Trophoblast cell (in vitro differentiated cells and primary cell): ENCODE measurements at regions not wholly inside any gene's neighbourhood (a gene's known extent, or its start where the extent isn't known, plus 50 kb on each side); places are given as distances from the start of the nearest gene placed in this dataset.

Source experiments
- DNase-seq, 2 donors: peaks; one replicate each; pipeline ENCODE4 v3.0.0-alpha.2; 2016
- H2AFZ ChIP-seq: 2 replicates; pipeline ENCODE4 v1.6.1; 2013; ENCODE audit warnings: low read length, moderate library complexity, mild to moderate bottlenecking; ENCODE audit not compliant: insufficient read depth, poor library complexity
- H2AK5ac ChIP-seq: 2 replicates; pipeline ENCODE4 v1.6.1; 2013; ENCODE audit warnings: mild to moderate bottlenecking, low read length
- H2BK120ac ChIP-seq: 2 replicates; pipeline ENCODE4 v1.6.1; 2013; ENCODE audit warnings: low read length, mild to moderate bottlenecking, moderate library complexity; ENCODE audit not compliant: insufficient read depth, poor library complexity
- H2BK12ac ChIP-seq: 2 replicates; pipeline ENCODE4 v1.6.1; 2013; ENCODE audit warnings: mild to moderate bottlenecking, low read length, moderate library complexity
- H2BK5ac ChIP-seq: 2 replicates; pipeline ENCODE4 v1.6.1; 2013; ENCODE audit warnings: low read length, low read depth, moderate library complexity, mild to moderate bottlenecking; ENCODE audit not compliant: poor library complexity
- H3K14ac ChIP-seq: 2 replicates; pipeline ENCODE4 v1.6.1; 2013; ENCODE audit warnings: mild to moderate bottlenecking, low read length
- H3K18ac ChIP-seq: 2 replicates; pipeline ENCODE4 v1.6.1; 2013; ENCODE audit warnings: mild to moderate bottlenecking, low read length
- H3K23ac ChIP-seq: 2 replicates; pipeline ENCODE4 v1.6.1; 2013; ENCODE audit warnings: low read length
- H3K27ac ChIP-seq: 2 replicates; pipeline ENCODE4 v1.5.1; 2013; ENCODE audit warnings: low read depth, mild to moderate bottlenecking, inconsistent platforms, low read length, moderate library complexity
- H3K27me3 ChIP-seq: 2 replicates; pipeline ENCODE4 v1.6.1; 2013; ENCODE audit warnings: inconsistent platforms, mild to moderate bottlenecking, low read length, moderate library complexity; ENCODE audit not compliant: insufficient read depth
- H3K36me3 ChIP-seq, 2 experiments: 1 replicate in 1 of 2; 2 replicates in 1 of 2; pipeline ENCODE4 v1.6.1; 2013; ENCODE audit warnings: low read length in 2 of 2, mild to moderate bottlenecking in 2 of 2, moderate library complexity in 1 of 2; ENCODE audit not compliant: insufficient read depth in 2 of 2, control insufficient read depth in 1 of 2
- H3K4ac ChIP-seq: 2 replicates; pipeline ENCODE4 v1.6.1; 2013; ENCODE audit warnings: low read depth, mild to moderate bottlenecking, low read length, moderate library complexity
- H3K4me1 ChIP-seq, 2 experiments: 1 replicate in 1 of 2; 2 replicates in 1 of 2; pipeline ENCODE4 v1.6.1; 2013; ENCODE audit warnings: low read length in 2 of 2, mild to moderate bottlenecking in 2 of 2, moderate library complexity in 1 of 2; ENCODE audit not compliant: insufficient read depth in 2 of 2, control insufficient read depth in 1 of 2
- H3K4me2 ChIP-seq: 2 replicates; pipeline ENCODE4 v1.6.1; 2013; ENCODE audit warnings: inconsistent platforms, mild to moderate bottlenecking, low read length, moderate library complexity
- H3K4me3 ChIP-seq: 2 replicates; pipeline ENCODE4 v1.5.1; 2013; ENCODE audit warnings: mild to moderate bottlenecking, low read depth, low read length, inconsistent platforms
- H3K79me1 ChIP-seq: one replicate; pipeline ENCODE4 v1.6.1; 2013; ENCODE audit warnings: low read length
- H3K79me2 ChIP-seq: 2 replicates; pipeline ENCODE4 v1.6.1; 2013; ENCODE audit warnings: low read length, mild to moderate bottlenecking; ENCODE audit not compliant: control insufficient read depth, insufficient read depth, poor library complexity
- H3K9ac ChIP-seq: 2 replicates; pipeline ENCODE4 v1.6.1; 2013; ENCODE audit warnings: mild to moderate bottlenecking, low read length
- H3K9me3 ChIP-seq: 2 replicates; pipeline ENCODE4 v1.6.1; 2013; ENCODE audit warnings: low read depth, mild to moderate bottlenecking, control low read depth, inconsistent platforms, low read length; ENCODE audit not compliant: insufficient read depth
- H4K12ac ChIP-seq: 2 replicates; pipeline ENCODE4 v1.6.1; 2013; ENCODE audit warnings: low read depth, mild to moderate bottlenecking, low read length, moderate library complexity
- H4K8ac ChIP-seq: 2 replicates; pipeline ENCODE4 v1.6.1; 2013; ENCODE audit warnings: low read depth, mild to moderate bottlenecking, low read length, moderate library complexity
- H4K91ac ChIP-seq: one replicate; pipeline ENCODE4 v1.6.1; 2013; ENCODE audit warnings: low read depth, mild to moderate bottlenecking, low read length, moderate library complexity
- WGBS: extraction: QIAGEN DNeasy Blood & Tissue Kit; methylation state at CpG from one replicate; pipeline ENCODE4 v1.1.7; 2013; ENCODE audit warnings: missing lambda C conversion rate; ENCODE audit not compliant: insufficient read length, insufficient coverage; ENCODE audit errors: extremely low coverage; 5-methylcytosine and 5-hydroxymethylcytosine counted together

- H3K4ac ChIP-seq, result no peak overlapping the region
- H3K36me3 ChIP-seq, result no peaks in the 10 kb centered on the region
- no peak overlapping the region for H4K12ac ChIP-seq
- DNase-seq, result peak; percentile 20 to 49
- WGBS, result no CpG with 5 or more reads among the region's 9 CpGs
- H3K4me2 ChIP-seq, result no peak overlapping the region
- H3K9me3 ChIP-seq, result no peaks in the 10 kb centered on the region
- no peak overlapping the region for H2BK120ac ChIP-seq
- H2BK5ac ChIP-seq, result no peak overlapping the region
- H3K79me2 ChIP-seq, result no peaks in the 10 kb centered on the region
- H3K23ac ChIP-seq, result no peak overlapping the region
- no peak overlapping the region for H2BK12ac ChIP-seq
- no peak overlapping the region for H3K9ac ChIP-seq
- no peak overlapping the region for H2AK5ac ChIP-seq
- H3K27ac ChIP-seq, result no peak overlapping the region
- H4K8ac ChIP-seq, result no peak overlapping the region
- no peak overlapping the region for H2AFZ ChIP-seq
- no peak overlapping the region for H3K18ac ChIP-seq
- H3K4me3 ChIP-seq, result no peak overlapping the region
- H3K4me1 ChIP-seq, result peaks cover 0 to 2% of the 10 kb centered on the region in 2 experiments
- H3K14ac ChIP-seq, result no peak overlapping the region
- no peaks in the 10 kb centered on the region for H3K27me3 ChIP-seq
- no peak overlapping the region for H4K91ac ChIP-seq
- H3K79me1 ChIP-seq, result no peaks in the 10 kb centered on the region
Measured at GRCh38 chr10:113992471-113993011, 51.1 kb upstream of the ADRB1 start.

GRCh38 chr10:113993489-113993991 lies 50.1 kb upstream of the ADRB1 start:
- Histone ChIP-seq H3K79me2 (no peaks in the 10 kb centered on the region), H3K14ac (no peak overlapping the region), H4K91ac (no peak overlapping the region), H2BK5ac (no peak overlapping the region), H4K8ac (no peak overlapping the region), H3K79me1 (no peaks in the 10 kb centered on the region), H2AFZ (no peak overlapping the region), H3K36me3 (no peaks in the 10 kb centered on the region), H2BK12ac (no peak overlapping the region), H3K18ac (no peak overlapping the region), H3K9ac (no peak overlapping the region), H3K4me2 (no peak overlapping the region), H3K4me3 (no peak overlapping the region), H2AK5ac (no peak overlapping the region), H3K4ac (no peak overlapping the region), H2BK120ac (no peak overlapping the region), H3K9me3 (no peaks in the 10 kb centered on the region), H4K12ac (no peak overlapping the region), H3K27ac (no peak overlapping the region), H3K23ac (no peak overlapping the region), H3K4me1 (no peaks in the 10 kb centered on the region), H3K27me3 (no peaks in the 10 kb centered on the region)
- no CpG with 5 or more reads among the region's 3 CpGs for WGBS
- no peak for DNase-seq
